Heart left ventricle (tissue), 13 donors: ENCODE measurements at regions not wholly inside any gene's neighbourhood (a gene's known extent, or its start where the extent isn't known, plus 50 kb on each side); places are given as distances from the start of the nearest gene placed in this dataset.
"Not testable (repeated sequence)": the region's sequence is repeated elsewhere in the genome, so short reads cannot be mapped to it uniquely, and the experiment has no call there.

ENCODE experiments used
- CTCF ChIP-seq, 12 donors: fragments of 200-600 bp; sonication (generic) in 4 of 12; IDR thresholded peaks; one replicate each; pipeline versions ENCODE4 v1.5.0 to v1.8.0; 2018 to 2022; ENCODE audit warnings: antibody characterized with exemption in 12 of 12, mild to moderate bottlenecking in 5 of 12
- POLR2A ChIP-seq, 2 donors: fragments of 450-650 bp; IDR thresholded peaks; one replicate each; pipeline ENCODE4 v1.6.1; 2017; ENCODE audit warnings: antibody characterized with exemption in 2 of 2, mild to moderate bottlenecking in 2 of 2, moderate library complexity in 2 of 2
- donor health status: ischemic (EF 13 %, LVEDD 7.1; RV severe dilation, severe dysfunction).
- donor health status: DM: no; HTN: yes; CAD: no.
- donor health status: DM: no; HTN: no; CAD: no.
- donor health status: ischemic (EF 25% LVEDD 6.9; RV normal size, moderate dysfunction).
- donor health status: ischemic (EF 25% LVEDD 5.7; RV mildly dilated, moderate dysfunction).
- donor health status: ischemic (EF 35%, LVEDD 5.7; RV mildly dilated, moderate dysfunction).
- donor health status: nonischemic (EF 11% LVEDD 7.7; RV severe dilation, severe dysfunction).
- donor health status: DM: yes; HTN: yes; CAD: no.
- donor health status: PGD.
- donor health status: ischemic (EF 29% LVEDD 5.4; RV normal size, mild dysfunction).
- donor health status: nonischemic (EF 23%, LVEDD 6.1; RV moderate dilation, normal function).

- TF ChIP-seq CTCF, POLR2A (IDR thresholded peaks at IDR 0.05): not testable (repeated sequence)
Observed at GRCh38 chr6:85325811-85326210, 124.1 kb upstream of the NT5E start.
